ENCODE measurements at regions not wholly inside any gene's neighbourhood (a gene's known extent, or its start where the extent isn't known, plus 50 kb on each side); places are given as distances from the start of the nearest gene placed in this dataset.
"Not testable (repeated sequence)": the region's sequence is repeated elsewhere in the genome, so short reads cannot be mapped to it uniquely, and the experiment has no call there.

- DNase-seq (ENCODE audit: extremely low read depth, low read depth) = no peak
- no peak for TF ChIP-seq CTCF (IDR thresholded peaks at IDR 0.05; ENCODE audit: low read depth, low read length)
Observed at GRCh38 chr11:135017296-135017695, 605.3 kb upstream of the B3GAT1 start.

DNA sequence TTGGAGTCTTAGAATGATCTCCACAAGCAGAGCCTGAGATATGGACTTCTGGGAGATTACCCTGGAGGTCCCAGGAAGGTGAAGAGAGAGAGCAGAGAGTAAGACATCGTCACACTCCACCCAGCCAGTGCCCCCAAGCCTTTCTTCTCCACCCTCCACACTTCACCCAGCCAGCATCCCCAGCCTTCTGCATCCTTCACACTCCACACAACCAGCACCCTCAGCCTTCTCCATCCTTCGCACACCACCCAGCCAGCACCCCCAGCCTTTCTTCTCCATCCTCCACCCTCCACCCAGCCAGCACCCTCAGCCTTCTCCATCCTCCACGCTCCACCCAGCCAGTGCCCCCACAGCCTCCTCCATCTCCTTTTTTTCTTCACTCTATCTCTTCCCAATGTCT is 603.9 kb upstream of the B3GAT1 start:
- DNase-seq (ENCODE audit: extremely low read depth, low read depth) = no peak
- TF ChIP-seq CTCF (IDR thresholded peaks at IDR 0.05; ENCODE audit: low read depth, low read length) = no peak

GRCh38 chr11:135011313-135011712 is 599.3 kb upstream of the B3GAT1 start:
- not testable (repeated sequence) for DNase-seq (ENCODE audit: extremely low read depth, low read depth)

- no peak for TF ChIP-seq CTCF (IDR thresholded peaks at IDR 0.05; ENCODE audit: low read depth, low read length)
Observed at GRCh38 chr11:135009125-135009524, 597.1 kb upstream of the B3GAT1 start.

DNA sequence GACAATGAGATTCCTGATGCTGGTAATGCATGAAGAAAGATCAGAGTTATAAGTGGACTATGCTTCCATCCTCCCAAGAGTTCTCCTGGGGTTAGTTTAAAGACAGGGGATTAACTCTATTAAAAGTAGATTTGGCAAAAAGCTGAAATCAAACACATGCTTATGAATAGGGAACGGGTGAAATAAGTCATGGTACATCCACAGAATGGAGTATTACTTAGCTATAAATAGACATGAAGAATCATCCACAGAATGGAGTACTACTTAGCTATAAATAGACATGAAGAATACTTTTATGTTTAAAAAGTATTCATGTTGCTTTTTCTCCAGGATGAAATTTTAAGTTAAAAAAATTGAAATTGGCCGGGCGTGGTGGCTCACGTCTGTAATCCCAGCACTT is 596.4 kb upstream of the B3GAT1 start:
- no peak for TF ChIP-seq CTCF (IDR thresholded peaks at IDR 0.05; ENCODE audit: low read depth, low read length)
- DNase-seq (ENCODE audit: extremely low read depth, low read depth) = no peak

More at GRCh38 chr11:135009125-135009524, 597.1 kb upstream of the B3GAT1 start:
- no peak for DNase-seq (ENCODE audit: extremely low read depth, low read depth)

DNA sequence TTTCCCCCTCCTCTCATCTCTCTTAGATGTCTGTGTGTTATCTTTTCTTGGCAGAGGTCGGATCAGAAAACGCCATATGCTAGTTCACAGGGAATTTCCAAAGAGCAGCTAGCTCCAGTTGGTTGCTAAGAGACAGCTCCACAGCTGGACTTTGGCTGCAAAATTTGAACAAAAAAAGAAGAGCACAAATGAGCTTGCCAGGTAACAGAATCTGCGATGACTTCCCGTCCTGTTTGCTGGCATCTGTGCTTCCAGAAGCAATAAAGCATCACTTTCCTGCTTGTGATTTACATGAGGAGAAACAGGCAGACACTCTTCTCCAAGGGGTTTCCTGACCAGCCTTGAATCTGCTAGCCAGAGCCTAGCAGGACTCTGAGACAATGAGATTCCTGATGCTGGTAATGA is 596.0 kb upstream of the B3GAT1 start:
- no peak for DNase-seq (ENCODE audit: extremely low read depth, low read depth)
- TF ChIP-seq CTCF (IDR thresholded peaks at IDR 0.05; ENCODE audit: low read depth, low read length) = no peak

DNA sequence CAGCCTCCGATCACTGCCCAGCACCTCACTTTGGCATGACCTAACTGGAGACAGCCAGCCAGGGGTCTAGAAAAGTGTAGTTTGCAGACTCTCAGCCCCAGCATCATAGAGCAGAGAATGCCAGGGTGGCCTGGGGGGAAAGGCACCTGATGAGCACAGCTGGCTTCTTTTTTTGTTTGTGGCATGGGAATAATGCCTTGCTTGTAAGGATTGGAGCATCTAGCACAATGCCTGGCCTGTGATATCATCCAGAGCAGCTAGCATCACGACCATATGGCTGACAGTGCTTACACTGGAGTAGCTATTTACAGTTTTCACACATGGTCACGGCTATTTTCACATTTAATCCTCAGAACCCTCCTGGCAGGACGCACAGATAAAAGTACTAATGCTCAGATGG is 594.8 kb upstream of the B3GAT1 start:
- no peak for DNase-seq (ENCODE audit: extremely low read depth, low read depth)
- TF ChIP-seq CTCF (IDR thresholded peaks at IDR 0.05; ENCODE audit: low read depth, low read length) = no peak

DNA sequence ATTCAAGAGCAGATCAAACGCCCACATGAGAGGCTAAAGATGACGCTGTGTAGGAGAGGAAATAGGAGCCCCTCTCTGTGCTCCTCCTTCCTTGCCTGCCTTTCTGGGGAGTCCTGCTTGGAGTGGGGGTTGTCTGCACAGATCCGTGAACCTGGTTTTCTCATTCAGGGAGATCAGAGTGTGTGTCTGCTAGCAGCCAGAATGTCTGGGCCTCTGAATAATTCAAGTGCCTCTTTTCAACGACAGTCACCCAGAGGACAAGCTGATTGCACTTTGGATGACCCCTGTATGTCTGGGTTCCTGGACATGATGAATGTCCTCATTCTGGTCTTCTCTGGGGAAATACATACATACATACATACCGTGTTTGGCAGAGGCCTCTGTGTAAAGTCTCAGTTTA is 592.5 kb upstream of the B3GAT1 start:
- no peak for TF ChIP-seq CTCF (IDR thresholded peaks at IDR 0.05; ENCODE audit: low read depth, low read length)
- no peak for DNase-seq (ENCODE audit: extremely low read depth, low read depth)
